HG02759 (cell line): ENCODE measurements at regions not wholly inside any gene's neighbourhood (a gene's known extent, or its start where the extent isn't known, plus 50 kb on each side); places are given as distances from the start of the nearest gene placed in this dataset.
"Not testable (repeated sequence)": the region's sequence is repeated elsewhere in the genome, so short reads cannot be mapped to it uniquely, and the experiment has no call there.

Source experiments
- ATAC-seq: cut with Tn5 transposase; IDR thresholded peaks from one replicate; pipeline ENCODE4 v1.9.1; 2021; ENCODE audit warnings: mild to moderate bottlenecking, moderate library complexity; ENCODE audit not compliant: unreplicated experiment

- ATAC-seq, result no peak
Measured at GRCh38 chr6:81925201-81925600, 172.7 kb upstream of the TENT5A start.

- ATAC-seq, result no peak
Measured at GRCh38 chr6:81909981-81910900, 157.8 kb upstream of the TENT5A start.

- no peak for ATAC-seq
Measured at GRCh38 chr6:81909162-81909561, 156.7 kb upstream of the TENT5A start.

GRCh38 chr6:81906709-81907204 is 154.3 kb upstream of the TENT5A start:
- peak; percentile 47 for ATAC-seq

GRCh38 chr6:81906041-81906440 is 153.6 kb upstream of the TENT5A start:
- no peak for ATAC-seq

- ATAC-seq, result no peak
Measured at GRCh38 chr6:81901551-81901966, 149.1 kb upstream of the TENT5A start.

- ATAC-seq, result peak; percentile 68
Measured at GRCh38 chr6:81900616-81901015, 148.1 kb upstream of the TENT5A start.

- no peak for ATAC-seq
Measured at GRCh38 chr6:81897793-81898192, 145.3 kb upstream of the TENT5A start.

- ATAC-seq, result no peak
Measured at GRCh38 chr6:81896525-81897503, 144.3 kb upstream of the TENT5A start.

GRCh38 chr6:81895511-81896185 is 143.2 kb upstream of the TENT5A start:
- ATAC-seq, result no peak

GRCh38 chr6:81894788-81895271 is 142.3 kb upstream of the TENT5A start:
- ATAC-seq, result no peak

- ATAC-seq, result no peak
Measured at GRCh38 chr6:81894306-81894705, 141.8 kb upstream of the TENT5A start.

- ATAC-seq, result no peak
Measured at GRCh38 chr6:81892891-81893290, 140.4 kb upstream of the TENT5A start.

GRCh38 chr6:81891874-81892273 is 139.4 kb upstream of the TENT5A start:
- no peak for ATAC-seq

- no peak for ATAC-seq
Measured at GRCh38 chr6:81890846-81891245, 138.4 kb upstream of the TENT5A start.

- ATAC-seq, result no peak
Measured at GRCh38 chr6:81889377-81890053, 137.0 kb upstream of the TENT5A start.

- not testable (repeated sequence) for ATAC-seq
Measured at GRCh38 chr6:81886909-81887308, 134.4 kb upstream of the TENT5A start.

- ATAC-seq, result no peak
Measured at GRCh38 chr6:81886157-81886556, 133.7 kb upstream of the TENT5A start.

- no peak for ATAC-seq
Measured at GRCh38 chr6:81881660-81882059, 129.2 kb upstream of the TENT5A start.

GRCh38 chr6:81878479-81878878 is 126.0 kb upstream of the TENT5A start:
- ATAC-seq, result no peak
